ENCODE measurements at regions not wholly inside any gene's neighbourhood (a gene's known extent, or its start where the extent isn't known, plus 50 kb on each side); places are given as distances from the start of the nearest gene placed in this dataset.

- no peaks in the 10 kb centered on the region for H3K27me3 ChIP-seq (ENCODE audit: control insufficient read depth in 2 of 2, insufficient read depth in 1 of 2, low read length in 1 of 2)
- H3K9me3 ChIP-seq (ENCODE audit: control insufficient read depth in 2 of 2, insufficient read depth in 1 of 2, low read length in 1 of 2) = no peaks in the 10 kb centered on the region
- H3K4me1 ChIP-seq (ENCODE audit: control insufficient read depth in 2 of 2, insufficient read depth in 2 of 2, low read length in 2 of 2) = no peaks in the 10 kb centered on the region
- no peak for DNase-seq (ENCODE audit: low read depth in 6 of 9, low spot score in 9 of 9)
- WGBS = 93% methylated on average over 2 of the region's 2 CpGs
- no peak overlapping the region for H3K27ac ChIP-seq (ENCODE audit: low read depth in 1 of 2, low read length in 1 of 2)
- no peaks in the 10 kb centered on the region for H3K36me3 ChIP-seq (ENCODE audit: control insufficient read depth in 2 of 2, insufficient read depth in 2 of 2, low read length in 1 of 2)
- no peak overlapping the region for H3K4me3 ChIP-seq (ENCODE audit: low read length in 2 of 2)
Measured at GRCh38 chr5:77569409-77569808, 69.1 kb downstream of the OTP start.

GRCh38 chr5:77568555-77568954, 70.0 kb downstream of the OTP start:
- Histone ChIP-seq H3K4me1 (ENCODE audit: control insufficient read depth in 2 of 2, insufficient read depth in 2 of 2, low read length in 2 of 2) (no peaks in the 10 kb centered on the region), H3K9me3 (ENCODE audit: control insufficient read depth in 2 of 2, insufficient read depth in 1 of 2, low read length in 1 of 2) (no peaks in the 10 kb centered on the region), H3K27me3 (ENCODE audit: control insufficient read depth in 2 of 2, insufficient read depth in 1 of 2, low read length in 1 of 2) (no peaks in the 10 kb centered on the region), H3K36me3 (ENCODE audit: control insufficient read depth in 2 of 2, insufficient read depth in 2 of 2, low read length in 1 of 2) (no peaks in the 10 kb centered on the region), H3K27ac (ENCODE audit: low read depth in 1 of 2, low read length in 1 of 2) (no peak overlapping the region), H3K4me3 (ENCODE audit: low read length in 2 of 2) (no peak overlapping the region)
- WGBS = 95% methylated on average over 3 of the region's 3 CpGs
- no peak for DNase-seq (ENCODE audit: low read depth in 6 of 9, low spot score in 9 of 9)

- Histone ChIP-seq H3K4me1 (ENCODE audit: control insufficient read depth in 2 of 2, insufficient read depth in 2 of 2, low read length in 2 of 2) (no peaks in the 10 kb centered on the region), H3K9me3 (ENCODE audit: control insufficient read depth in 2 of 2, insufficient read depth in 1 of 2, low read length in 1 of 2) (no peaks in the 10 kb centered on the region), H3K36me3 (ENCODE audit: control insufficient read depth in 2 of 2, insufficient read depth in 2 of 2, low read length in 1 of 2) (no peaks in the 10 kb centered on the region), H3K4me3 (ENCODE audit: low read length in 2 of 2) (no peak overlapping the region), H3K27me3 (ENCODE audit: control insufficient read depth in 2 of 2, insufficient read depth in 1 of 2, low read length in 1 of 2) (no peaks in the 10 kb centered on the region), H3K27ac (ENCODE audit: low read depth in 1 of 2, low read length in 1 of 2) (no peak overlapping the region)
- WGBS = 53% methylated on average over 2 of the region's 2 CpGs
- DNase-seq (ENCODE audit: low read depth in 6 of 9, low spot score in 9 of 9) = no peak
Measured at GRCh38 chr5:77568082-77568481, 70.4 kb downstream of the OTP start.

- Histone ChIP-seq H3K4me3 (ENCODE audit: low read length in 2 of 2) (no peak overlapping the region), H3K27ac (ENCODE audit: low read depth in 1 of 2, low read length in 1 of 2) (no peak overlapping the region), H3K36me3 (ENCODE audit: control insufficient read depth in 2 of 2, insufficient read depth in 2 of 2, low read length in 1 of 2) (no peaks in the 10 kb centered on the region), H3K27me3 (ENCODE audit: control insufficient read depth in 2 of 2, insufficient read depth in 1 of 2, low read length in 1 of 2) (no peaks in the 10 kb centered on the region), H3K9me3 (ENCODE audit: control insufficient read depth in 2 of 2, insufficient read depth in 1 of 2, low read length in 1 of 2) (no peaks in the 10 kb centered on the region), H3K4me1 (ENCODE audit: control insufficient read depth in 2 of 2, insufficient read depth in 2 of 2, low read length in 2 of 2) (no peaks in the 10 kb centered on the region)
- WGBS = 94% methylated on average over 3 of the region's 3 CpGs
- no peak for DNase-seq (ENCODE audit: low read depth in 6 of 9, low spot score in 9 of 9)
Measured at GRCh38 chr5:77563475-77563874, 71.4 kb upstream of the WDR41 start.

- no peaks in the 10 kb centered on the region for H3K36me3 ChIP-seq (ENCODE audit: control insufficient read depth in 2 of 2, insufficient read depth in 2 of 2, low read length in 1 of 2)
- no peaks in the 10 kb centered on the region for H3K9me3 ChIP-seq (ENCODE audit: control insufficient read depth in 2 of 2, insufficient read depth in 1 of 2, low read length in 1 of 2)
- H3K4me1 ChIP-seq (ENCODE audit: control insufficient read depth in 2 of 2, insufficient read depth in 2 of 2, low read length in 2 of 2) = no peaks in the 10 kb centered on the region
- no peak for DNase-seq (ENCODE audit: low read depth in 6 of 9, low spot score in 9 of 9)
- WGBS = 84% methylated on average over 3 of the region's 3 CpGs
- no peaks in the 10 kb centered on the region for H3K27me3 ChIP-seq (ENCODE audit: control insufficient read depth in 2 of 2, insufficient read depth in 1 of 2, low read length in 1 of 2)
- no peak overlapping the region for H3K4me3 ChIP-seq (ENCODE audit: low read length in 2 of 2)
- H3K27ac ChIP-seq (ENCODE audit: low read depth in 1 of 2, low read length in 1 of 2) = no peak overlapping the region
Measured at GRCh38 chr5:77561965-77562364, 69.8 kb upstream of the WDR41 start.

GRCh38 chr5:77560677-77561263, 68.7 kb upstream of the WDR41 start:
- Histone ChIP-seq H3K36me3 (ENCODE audit: control insufficient read depth in 2 of 2, insufficient read depth in 2 of 2, low read length in 1 of 2) (no peaks in the 10 kb centered on the region), H3K27me3 (ENCODE audit: control insufficient read depth in 2 of 2, insufficient read depth in 1 of 2, low read length in 1 of 2) (no peaks in the 10 kb centered on the region), H3K9me3 (ENCODE audit: control insufficient read depth in 2 of 2, insufficient read depth in 1 of 2, low read length in 1 of 2) (no peaks in the 10 kb centered on the region), H3K4me3 (ENCODE audit: low read length in 2 of 2) (no peak overlapping the region), H3K4me1 (ENCODE audit: control insufficient read depth in 2 of 2, insufficient read depth in 2 of 2, low read length in 2 of 2) (no peaks in the 10 kb centered on the region), H3K27ac (ENCODE audit: low read depth in 1 of 2, low read length in 1 of 2) (no peak overlapping the region)
- WGBS = 37% methylated on average over 1 of the region's 1 CpG
- peak in 7 of 9 donors; percentile 3 to 39 (median 7) for DNase-seq (ENCODE audit: low read depth in 6 of 9, low spot score in 9 of 9)

GRCh38 chr5:77558266-77558665, 66.2 kb upstream of the WDR41 start:
- Histone ChIP-seq H3K27me3 (ENCODE audit: control insufficient read depth in 2 of 2, insufficient read depth in 1 of 2, low read length in 1 of 2) (no peaks in the 10 kb centered on the region), H3K4me3 (ENCODE audit: low read length in 2 of 2) (no peak overlapping the region), H3K4me1 (ENCODE audit: control insufficient read depth in 2 of 2, insufficient read depth in 2 of 2, low read length in 2 of 2) (no peaks in the 10 kb centered on the region), H3K27ac (ENCODE audit: low read depth in 1 of 2, low read length in 1 of 2) (no peak overlapping the region), H3K36me3 (ENCODE audit: control insufficient read depth in 2 of 2, insufficient read depth in 2 of 2, low read length in 1 of 2) (no peaks in the 10 kb centered on the region), H3K9me3 (ENCODE audit: control insufficient read depth in 2 of 2, insufficient read depth in 1 of 2, low read length in 1 of 2) (no peaks in the 10 kb centered on the region)
- WGBS = 94% methylated on average over 5 of the region's 5 CpGs
- no peak for DNase-seq (ENCODE audit: low read depth in 6 of 9, low spot score in 9 of 9)

- Histone ChIP-seq H3K9me3 (ENCODE audit: control insufficient read depth in 2 of 2, insufficient read depth in 1 of 2, low read length in 1 of 2) (no peaks in the 10 kb centered on the region), H3K4me3 (ENCODE audit: low read length in 2 of 2) (no peak overlapping the region), H3K4me1 (ENCODE audit: control insufficient read depth in 2 of 2, insufficient read depth in 2 of 2, low read length in 2 of 2) (no peaks in the 10 kb centered on the region), H3K36me3 (ENCODE audit: control insufficient read depth in 2 of 2, insufficient read depth in 2 of 2, low read length in 1 of 2) (no peaks in the 10 kb centered on the region), H3K27ac (ENCODE audit: low read depth in 1 of 2, low read length in 1 of 2) (no peak overlapping the region), H3K27me3 (ENCODE audit: control insufficient read depth in 2 of 2, insufficient read depth in 1 of 2, low read length in 1 of 2) (no peaks in the 10 kb centered on the region)
- DNase-seq (ENCODE audit: low read depth in 6 of 9, low spot score in 9 of 9) = no peak
- WGBS = 99% methylated on average over 1 of the region's 1 CpG
Measured at GRCh38 chr5:77550406-77550805, 58.3 kb upstream of the WDR41 start.

GRCh38 chr5:77545285-77545684, 53.2 kb upstream of the WDR41 start:
- H3K27me3 ChIP-seq (ENCODE audit: control insufficient read depth in 2 of 2, insufficient read depth in 1 of 2, low read length in 1 of 2) = no peaks in the 10 kb centered on the region
- no peaks in the 10 kb centered on the region for H3K9me3 ChIP-seq (ENCODE audit: control insufficient read depth in 2 of 2, insufficient read depth in 1 of 2, low read length in 1 of 2)
- H3K4me1 ChIP-seq (ENCODE audit: control insufficient read depth in 2 of 2, insufficient read depth in 2 of 2, low read length in 2 of 2) = no peaks in the 10 kb centered on the region
- H3K36me3 ChIP-seq (ENCODE audit: control insufficient read depth in 2 of 2, insufficient read depth in 2 of 2, low read length in 1 of 2) = no peaks in the 10 kb centered on the region
- H3K4me3 ChIP-seq (ENCODE audit: low read length in 2 of 2) = no peak overlapping the region
- WGBS = 95% methylated on average over 12 of the region's 12 CpGs
- no peak overlapping the region for H3K27ac ChIP-seq (ENCODE audit: low read depth in 1 of 2, low read length in 1 of 2)
- no peak for DNase-seq (ENCODE audit: low read depth in 6 of 9, low spot score in 9 of 9)

Measured in thymus (tissue), 11 donors.